Lower leg skin (tissue), 4 donors: ENCODE measurements at regions not wholly inside any gene's neighbourhood (a gene's known extent, or its start where the extent isn't known, plus 50 kb on each side); places are given as distances from the start of the nearest gene placed in this dataset.

Source experiments
- DNase-seq, 2 donors: peaks; one replicate each; pipeline ENCODE4 v3.0.0-alpha.2; 2019; ENCODE audit warnings: low spot score in 2 of 2
- H3K4me3 ChIP-seq: fragments of 200-600 bp; sonication (generic); 2 replicates; pipeline ENCODE4 v1.5.1; 2017; ENCODE audit warnings: mild to moderate bottlenecking, low read depth; ENCODE audit not compliant: poor library complexity, severe bottlenecking
- CTCF ChIP-seq, 3 donors: fragments of 450-650 bp; IDR thresholded peaks; one replicate each; pipeline ENCODE4 v1.5.1; 2016; ENCODE audit warnings: antibody characterized with exemption in 3 of 3, mild to moderate bottlenecking in 3 of 3, moderate library complexity in 2 of 3
- POLR2A ChIP-seq, 2 donors: fragments of 450-650 bp; IDR thresholded peaks; one replicate each; pipeline ENCODE4 v1.6.1; 2016 to 2017; ENCODE audit warnings: antibody characterized with exemption in 2 of 2, mild to moderate bottlenecking in 1 of 2, moderate library complexity in 1 of 2
- WGBS, 2 donors: methylation state at CpG; one replicate each; pipeline ENCODE4 v1.1.5; 2018; 5-methylcytosine and 5-hydroxymethylcytosine counted together
- intact Hi-C: fragments of 100-400 bp; cut with DNase I; formaldehyde crosslinking; loops from one replicate; pipeline ENCODE4 v1.15.0; 2023; ENCODE audit warnings: low total_unique reads

GRCh38 chr3:109926376-109926775 lies 589.0 kb upstream of the DPPA4 start:
- H3K4me3 ChIP-seq, result no peak overlapping the region
- TF ChIP-seq CTCF (IDR thresholded peaks at IDR 0.05) (no peak), POLR2A (IDR thresholded peaks at IDR 0.05) (no peak)
- intact Hi-C loops, result no loop called here
- WGBS, 2 donors, result 86 to 95% methylated on average over 8 of the region's 8 CpGs
- DNase-seq, result no peak

- TF ChIP-seq CTCF (IDR thresholded peaks at IDR 0.05) (no peak), POLR2A (IDR thresholded peaks at IDR 0.05) (no peak)
Observed at GRCh38 chr3:109927161-109927560, 589.8 kb upstream of the DPPA4 start.

GRCh38 chr3:109927726-109928125 lies 590.4 kb upstream of the DPPA4 start:
- intact Hi-C loops, result no loop called here
- no peak overlapping the region for H3K4me3 ChIP-seq
- TF ChIP-seq CTCF (IDR thresholded peaks at IDR 0.05) (no peak), POLR2A (IDR thresholded peaks at IDR 0.05) (no peak)
- no peak for DNase-seq

More at GRCh38 chr3:109927161-109927560, 589.8 kb upstream of the DPPA4 start:
- H3K4me3 ChIP-seq, result no peak overlapping the region
- WGBS, 2 donors, result 63 to 66% methylated on average over 2 of the region's 2 CpGs
- intact Hi-C loops, result no loop called here
- DNase-seq, result no peak

- intact Hi-C loops, result no loop called here
- no peak for DNase-seq
- 35 to 54% methylated on average over 3 of the region's 3 CpGs for WGBS, 2 donors
- TF ChIP-seq POLR2A (IDR thresholded peaks at IDR 0.05), result no peak
- TF ChIP-seq CTCF (IDR thresholded peaks at IDR 0.05), result no peak
- H3K4me3 ChIP-seq, result no peak overlapping the region
Observed at GRCh38 chr3:109930582-109930981, 593.2 kb upstream of the DPPA4 start.

- 33 to 35% methylated on average over 1 of the region's 1 CpG for WGBS, 2 donors
- H3K4me3 ChIP-seq, result no peak overlapping the region
- DNase-seq, result no peak
- TF ChIP-seq POLR2A (IDR thresholded peaks at IDR 0.05), result no peak
- intact Hi-C loops, result no loop called here
Observed at GRCh38 chr3:109933576-109933975, 596.2 kb upstream of the DPPA4 start.

GRCh38 chr3:109939817-109940216 lies 602.5 kb upstream of the DPPA4 start:
- intact Hi-C loops, result no loop called here
- DNase-seq, result no peak
- H3K4me3 ChIP-seq, result no peak overlapping the region
- 45 to 60% methylated on average over 1 of the region's 1 CpG for WGBS, 2 donors
- no peak for TF ChIP-seq CTCF (IDR thresholded peaks at IDR 0.05)
- no peak for TF ChIP-seq POLR2A (IDR thresholded peaks at IDR 0.05)
